DOHH2 (cell line): ENCODE measurements at regions not wholly inside any gene's neighbourhood (a gene's known extent, or its start where the extent isn't known, plus 50 kb on each side); places are given as distances from the start of the nearest gene placed in this dataset.
"Not testable (repeated sequence)": the region's sequence is repeated elsewhere in the genome, so short reads cannot be mapped to it uniquely, and the experiment has no call there.

Experiments used
- H3F3A ChIP-seq: fragments of 200-600 bp; sonication (generic), shearing (Covaris generic); 2 replicates; pipeline ENCODE4 v1.6.0; 2016; ENCODE audit warnings: antibody characterized with exemption, mild to moderate bottlenecking; ENCODE audit not compliant: control insufficient read depth, insufficient read depth
- H3K27ac ChIP-seq: fragments of 200-600 bp; sonication (generic); 2 replicates; pipeline ENCODE4 v1.5.1; 2014; ENCODE audit warnings: low read depth, mild to moderate bottlenecking, low read length, moderate library complexity
- H3K27me3 ChIP-seq: fragments of 200-600 bp; sonication (generic); 2 replicates; pipeline ENCODE4 v1.6.1; 2014; ENCODE audit warnings: mild to moderate bottlenecking, low read length, mixed read lengths; ENCODE audit not compliant: control insufficient read depth
- H3K36me3 ChIP-seq: fragments of 200-600 bp; sonication (generic); 2 replicates; pipeline ENCODE4 v1.6.1; 2014; ENCODE audit warnings: mild to moderate bottlenecking, low read length, moderate library complexity, mixed read lengths; ENCODE audit not compliant: control insufficient read depth
- H3K4me1 ChIP-seq: fragments of 200-600 bp; sonication (generic); 2 replicates; pipeline ENCODE4 v1.6.1; 2014; ENCODE audit warnings: mild to moderate bottlenecking, low read length, mixed read lengths; ENCODE audit not compliant: control insufficient read depth
- H3K4me2 ChIP-seq: fragments of 200-600 bp; sonication (generic); 2 replicates; pipeline ENCODE4 v1.6.0; 2014; ENCODE audit warnings: mild to moderate bottlenecking, low read length, moderate library complexity
- H3K4me3 ChIP-seq: fragments of 200-600 bp; sonication (generic); 2 replicates; pipeline ENCODE4 v1.5.1; 2014; ENCODE audit warnings: mild to moderate bottlenecking, low read length, mixed read lengths
- H3K79me2 ChIP-seq: fragments of 200-600 bp; sonication (generic); 2 replicates; pipeline ENCODE4 v1.6.1; 2014; ENCODE audit warnings: mild to moderate bottlenecking, low read length, mixed read lengths; ENCODE audit not compliant: control insufficient read depth
- H3K9me2 ChIP-seq: fragments of 200-600 bp; sonication (generic); replicated peaks from 2 replicates; pipeline ENCODE4 v1.6.1; 2014; ENCODE audit warnings: mild to moderate bottlenecking, low read length, mixed read lengths; ENCODE audit not compliant: control insufficient read depth
- H3K9me3 ChIP-seq: fragments of 200-600 bp; sonication (generic); 2 replicates; pipeline ENCODE4 v1.6.1; 2014; ENCODE audit warnings: antibody characterized with exemption, low read length, mixed read lengths; ENCODE audit not compliant: control insufficient read depth, insufficient read depth
- H4K20me1 ChIP-seq: fragments of 200-600 bp; sonication (generic); 2 replicates; pipeline ENCODE4 v1.6.0; 2014; ENCODE audit warnings: low read depth, mild to moderate bottlenecking, antibody characterized with exemption, low read length, moderate library complexity; ENCODE audit not compliant: control insufficient read depth, insufficient read depth
- CTCF ChIP-seq: fragments of 200-600 bp; sonication (generic); IDR thresholded peaks from one replicate; pipeline ENCODE4 v1.5.1; 2014; ENCODE audit warnings: antibody characterized with exemption, mild to moderate bottlenecking, low read depth, low read length; ENCODE audit not compliant: poor library complexity, severe bottlenecking
- EZH2phosphoT487 ChIP-seq: fragments of 200-600 bp; sonication (generic); IDR thresholded peaks from 2 replicates; pipeline ENCODE4 v1.6.1; 2017; ENCODE audit warnings: borderline replicate concordance, mild to moderate bottlenecking, antibody characterized with exemption, low read length, moderate library complexity, mixed read lengths

GRCh38 chr12:128109236-128109635 is 157.7 kb upstream of the TMEM132C start:
- Histone ChIP-seq H3K79me2 (no peaks in the 10 kb centered on the region), H3K9me2 (no peaks in the 10 kb centered on the region), H3K9me3 (no peaks in the 10 kb centered on the region), H3K27me3 (no peaks in the 10 kb centered on the region), H3K4me1 (no peaks in the 10 kb centered on the region), H3K4me3 (no peak overlapping the region), H3F3A (no peaks in the 10 kb centered on the region), H3K27ac (no peak overlapping the region), H3K36me3 (no peaks in the 10 kb centered on the region), H4K20me1 (no peaks in the 10 kb centered on the region), H3K4me2 (no peak overlapping the region)
- no peak for TF ChIP-seq EZH2phosphoT487
- no peak for TF ChIP-seq CTCF

- H4K20me1 ChIP-seq: no peaks in the 10 kb centered on the region
- H3K9me3 ChIP-seq: no peaks in the 10 kb centered on the region
- H3K4me1 ChIP-seq: no peaks in the 10 kb centered on the region
- H3K27ac ChIP-seq: no peak overlapping the region
- H3F3A ChIP-seq: no peaks in the 10 kb centered on the region
- H3K4me2 ChIP-seq: no peak overlapping the region
- TF ChIP-seq CTCF (no peak), EZH2phosphoT487 (no peak)
- no peaks in the 10 kb centered on the region for H3K9me2 ChIP-seq
- no peaks in the 10 kb centered on the region for H3K27me3 ChIP-seq
- H3K79me2 ChIP-seq: no peaks in the 10 kb centered on the region
- no peak overlapping the region for H3K4me3 ChIP-seq
- H3K36me3 ChIP-seq: no peaks in the 10 kb centered on the region
These were observed 157.3 kb upstream of the TMEM132C start for GRCh38 chr12:128109636-128110035.

GRCh38 chr12:128111333-128111732 is 155.6 kb upstream of the TMEM132C start:
- no peaks in the 10 kb centered on the region for H4K20me1 ChIP-seq
- no peaks in the 10 kb centered on the region for H3F3A ChIP-seq
- H3K27me3 ChIP-seq: no peaks in the 10 kb centered on the region
- H3K4me2 ChIP-seq: no peak overlapping the region
- H3K36me3 ChIP-seq: no peaks in the 10 kb centered on the region
- H3K4me3 ChIP-seq: no peak overlapping the region
- H3K79me2 ChIP-seq: no peaks in the 10 kb centered on the region
- TF ChIP-seq CTCF (no peak), EZH2phosphoT487 (no peak)
- H3K9me2 ChIP-seq: no peaks in the 10 kb centered on the region
- H3K4me1 ChIP-seq: no peaks in the 10 kb centered on the region
- no peaks in the 10 kb centered on the region for H3K9me3 ChIP-seq
- H3K27ac ChIP-seq: no peak overlapping the region

DNA sequence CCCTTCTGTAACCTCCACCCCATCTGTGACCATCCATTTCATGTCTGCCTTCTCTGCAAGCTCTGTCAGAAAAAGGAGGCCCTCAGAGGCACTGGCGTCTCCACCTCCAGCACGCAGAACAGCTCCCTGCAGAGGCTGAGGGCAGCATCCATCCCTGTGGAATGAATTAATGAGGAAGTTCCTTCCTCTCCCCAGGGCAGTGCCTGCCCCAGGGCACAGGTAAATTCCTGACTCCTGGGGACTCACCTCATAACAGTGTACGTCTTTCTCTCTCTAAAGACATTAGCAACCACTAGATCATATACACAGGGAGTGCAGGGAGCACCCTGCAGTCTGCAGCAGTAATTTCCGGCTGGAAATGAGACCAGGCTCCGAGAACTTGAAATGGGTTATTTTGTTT is 155.0 kb upstream of the TMEM132C start:
- H3K9me2 ChIP-seq: no peaks in the 10 kb centered on the region
- no peaks in the 10 kb centered on the region for H3K36me3 ChIP-seq
- H3K4me1 ChIP-seq: no peaks in the 10 kb centered on the region
- no peaks in the 10 kb centered on the region for H3K79me2 ChIP-seq
- TF ChIP-seq EZH2phosphoT487 (no peak), CTCF (no peak)
- H3K27ac ChIP-seq: no peak overlapping the region
- H3F3A ChIP-seq: no peaks in the 10 kb centered on the region
- H3K4me3 ChIP-seq: no peak overlapping the region
- no peaks in the 10 kb centered on the region for H3K9me3 ChIP-seq
- no peaks in the 10 kb centered on the region for H3K27me3 ChIP-seq
- no peak overlapping the region for H3K4me2 ChIP-seq
- H4K20me1 ChIP-seq: no peaks in the 10 kb centered on the region

DNA sequence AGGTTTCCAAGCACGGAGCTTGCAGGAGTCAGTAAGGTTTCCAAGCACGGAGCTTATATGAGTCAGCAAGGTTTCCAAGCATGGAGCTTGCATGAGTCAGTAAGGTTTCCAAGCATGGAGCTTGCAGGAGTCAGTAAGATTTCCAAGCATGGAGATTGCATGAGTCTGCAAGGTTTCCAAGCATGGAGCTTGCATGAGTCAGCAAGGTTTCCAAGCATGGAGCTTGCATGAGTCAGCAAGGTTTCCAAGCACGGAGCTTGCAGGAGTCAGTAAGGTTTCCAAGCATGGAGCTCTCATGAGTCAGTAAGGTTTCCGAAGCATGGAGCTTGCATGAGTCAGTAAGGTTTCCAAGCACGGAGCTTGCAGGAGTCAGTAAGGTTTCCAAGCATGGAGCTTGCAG is 153.7 kb upstream of the TMEM132C start:
- H3K9me2 ChIP-seq, H3F3A ChIP-seq, H3K4me2 ChIP-seq, H3K4me3 ChIP-seq, H4K20me1 ChIP-seq, H3K9me3 ChIP-seq, H3K4me1 ChIP-seq, H3K27me3 ChIP-seq, H3K27ac ChIP-seq, H3K36me3 ChIP-seq, H3K79me2 ChIP-seq: not testable (repeated sequence)
